Stimulated activated CD4-positive, alpha-beta T cell treated with anti-CD3 and anti-CD28 coated beads, Interleukin-15, amount 100 ng/mL, for 48 hours (primary cell): ENCODE measurements at regions not wholly inside any gene's neighbourhood (a gene's known extent, or its start where the extent isn't known, plus 50 kb on each side); places are given as distances from the start of the nearest gene placed in this dataset.

Source experiments
- DNase-seq, 2 donors: peaks; one replicate each; pipeline ENCODE4 v3.0.0-alpha.2; 2020; ENCODE audit warnings: low read depth in 2 of 2

DNA sequence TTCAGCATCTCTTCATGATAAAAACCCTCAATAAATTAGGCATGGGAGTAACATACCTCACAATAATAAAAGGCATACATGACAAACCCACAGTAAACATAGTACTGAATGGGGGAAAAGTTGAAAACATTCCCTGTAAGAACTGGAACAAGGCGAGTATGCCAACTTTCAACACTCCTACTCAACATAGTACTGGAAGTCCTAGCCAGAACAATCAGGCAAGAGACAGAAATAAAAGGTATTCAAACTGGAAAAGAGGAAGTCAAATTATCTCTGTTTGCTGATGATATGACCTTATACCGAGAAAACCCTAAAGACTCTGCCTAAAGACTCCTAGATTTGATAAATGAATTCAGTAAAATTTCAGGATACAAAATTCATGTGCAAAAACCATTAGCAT, 167.6 kb downstream of the TMEM38B start:
- DNase-seq, result no peak

- no peak for DNase-seq
These were observed 170.0 kb downstream of the TMEM38B start for GRCh38 chr9:105864248-105864898.

- DNase-seq, result no peak
These were observed 170.9 kb downstream of the TMEM38B start for GRCh38 chr9:105865285-105865684.

DNA sequence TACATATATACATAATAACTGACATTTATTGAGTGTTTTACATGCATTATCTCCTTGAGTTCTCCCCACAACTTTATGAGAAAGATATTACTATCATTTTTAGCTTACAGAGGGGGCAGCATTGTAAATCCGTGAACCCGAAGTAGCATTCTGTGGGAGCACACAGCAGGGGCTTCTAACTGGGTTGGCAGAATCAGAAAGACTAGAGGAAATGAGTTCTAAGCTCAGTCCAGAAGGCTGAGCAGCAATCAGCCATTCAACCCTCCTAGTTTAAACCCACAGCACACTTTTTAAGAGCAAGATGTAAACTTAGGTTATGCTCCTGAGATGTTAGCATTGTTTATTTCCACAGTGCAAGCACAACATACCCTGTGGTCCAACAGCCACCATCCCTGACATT, 177.2 kb downstream of the TMEM38B start:
- no peak for DNase-seq

- DNase-seq, result no peak
These were observed 179.5 kb downstream of the TMEM38B start for GRCh38 chr9:105873801-105874200.

GRCh38 chr9:105877721-105878120, 183.4 kb downstream of the TMEM38B start:
- no peak for DNase-seq

GRCh38 chr9:105879181-105879580, 184.8 kb downstream of the TMEM38B start:
- no peak for DNase-seq

DNA sequence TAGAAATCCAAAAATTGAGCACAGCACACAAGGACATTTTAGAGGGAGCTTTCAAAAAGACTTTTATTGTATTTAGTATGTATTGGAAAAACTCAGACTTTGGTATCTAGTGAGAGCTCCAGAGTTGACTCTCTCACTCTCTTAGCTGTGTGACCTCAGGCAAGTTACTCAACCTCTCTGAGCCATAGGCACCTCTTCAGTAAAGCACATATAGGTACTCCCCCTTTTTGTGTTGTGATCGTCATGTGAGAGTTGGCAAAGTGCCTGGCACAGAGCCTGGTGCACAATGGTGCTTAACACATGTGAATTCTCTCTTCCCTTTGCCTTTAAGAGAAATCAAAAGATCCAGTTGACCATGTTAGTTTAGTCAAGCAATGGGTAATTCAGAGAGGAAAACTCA, 186.2 kb downstream of the TMEM38B start:
- no peak for DNase-seq

DNA sequence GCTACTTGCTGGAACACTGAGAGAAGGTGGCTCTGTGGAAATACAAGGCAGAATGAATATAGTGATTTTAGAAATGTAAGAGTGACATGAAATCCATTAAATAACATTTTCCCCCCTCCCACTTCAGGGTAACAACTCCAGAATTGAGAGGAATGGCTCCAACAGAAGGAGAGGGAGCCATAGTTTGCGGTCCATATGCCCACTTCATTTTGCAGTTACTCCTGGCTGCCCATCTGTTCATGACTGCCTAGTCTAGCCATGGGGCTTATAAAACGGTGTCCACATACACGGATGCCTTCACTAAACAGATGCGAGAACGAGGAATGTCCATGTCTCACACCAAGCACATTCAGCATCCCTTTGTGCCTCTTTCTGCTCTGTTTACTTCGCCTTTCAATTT, 186.7 kb downstream of the TMEM38B start:
- no peak for DNase-seq

DNA sequence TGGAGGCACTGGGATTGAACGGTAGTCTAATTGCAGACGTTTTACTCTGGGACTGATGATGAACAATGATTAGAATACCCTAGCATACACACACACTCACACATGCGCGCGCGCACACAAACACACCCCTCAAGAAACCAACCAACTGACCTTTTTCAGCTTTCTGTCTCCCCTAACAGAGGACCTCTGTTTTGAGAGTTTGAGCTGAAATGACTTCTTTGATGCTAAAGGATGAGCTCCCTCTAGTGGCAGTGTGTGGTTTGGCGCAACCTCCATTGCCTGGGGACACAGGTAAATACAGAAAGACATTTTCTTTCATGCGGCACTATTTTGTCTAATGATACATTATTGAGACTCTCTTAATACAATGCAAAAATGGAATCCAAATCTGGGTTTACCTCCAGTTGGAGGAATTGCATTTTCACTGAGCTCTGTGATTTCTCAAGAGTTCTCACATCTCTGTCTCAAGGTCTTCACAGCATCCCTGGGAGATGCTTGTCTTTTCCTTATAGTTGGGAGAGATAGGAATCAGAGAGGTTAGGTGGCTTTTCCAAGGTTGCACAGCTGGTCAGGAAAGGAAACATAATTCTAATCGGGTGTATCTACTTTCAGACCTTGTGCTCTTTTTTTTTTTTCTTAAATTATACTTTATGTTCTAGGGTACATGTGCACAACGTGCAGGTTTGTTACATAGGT, 187.5 kb downstream of the TMEM38B start:
- DNase-seq, result peak; percentile 29 to 49

GRCh38 chr9:105883847-105884246, 189.5 kb downstream of the TMEM38B start:
- no peak for DNase-seq

DNA sequence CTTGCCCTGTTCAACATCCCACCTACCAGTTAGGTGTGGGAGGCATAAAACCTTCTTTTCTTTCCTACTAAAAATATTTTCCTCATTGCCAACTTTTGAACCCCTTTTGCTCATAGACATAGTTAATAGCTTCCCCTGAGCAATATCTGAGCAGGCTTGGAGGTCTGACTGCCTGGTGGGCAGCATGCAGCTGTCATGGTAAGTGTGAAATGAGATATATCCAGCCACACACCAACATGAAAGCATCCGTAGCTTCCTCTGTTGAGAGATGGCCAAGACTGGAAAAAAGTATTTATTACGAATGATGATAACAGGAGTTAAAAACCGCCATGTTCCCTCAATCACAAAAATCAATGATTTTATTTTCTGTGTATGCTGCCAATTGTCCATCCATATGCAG, 190.1 kb downstream of the TMEM38B start:
- no peak for DNase-seq

DNA sequence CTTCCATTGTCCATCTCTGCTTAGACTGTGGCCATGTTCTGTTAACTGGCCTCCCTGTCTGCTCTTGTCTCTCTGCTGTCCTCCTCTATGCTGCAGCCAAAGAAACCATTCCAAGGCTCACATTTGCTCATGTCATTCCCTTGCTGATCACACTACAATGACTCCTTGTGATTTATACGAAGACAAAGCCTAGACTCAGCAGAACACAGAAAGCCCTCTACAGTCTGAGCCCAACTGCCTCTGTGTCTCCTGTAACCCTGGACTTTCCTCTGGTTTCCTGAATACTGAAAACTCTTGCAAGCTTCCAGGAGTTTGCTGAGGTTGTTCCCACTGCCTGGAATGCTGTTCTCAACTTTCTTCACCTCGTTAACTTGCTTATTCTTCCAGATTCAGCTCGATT, 191.8 kb downstream of the TMEM38B start:
- DNase-seq, result no peak

DNA sequence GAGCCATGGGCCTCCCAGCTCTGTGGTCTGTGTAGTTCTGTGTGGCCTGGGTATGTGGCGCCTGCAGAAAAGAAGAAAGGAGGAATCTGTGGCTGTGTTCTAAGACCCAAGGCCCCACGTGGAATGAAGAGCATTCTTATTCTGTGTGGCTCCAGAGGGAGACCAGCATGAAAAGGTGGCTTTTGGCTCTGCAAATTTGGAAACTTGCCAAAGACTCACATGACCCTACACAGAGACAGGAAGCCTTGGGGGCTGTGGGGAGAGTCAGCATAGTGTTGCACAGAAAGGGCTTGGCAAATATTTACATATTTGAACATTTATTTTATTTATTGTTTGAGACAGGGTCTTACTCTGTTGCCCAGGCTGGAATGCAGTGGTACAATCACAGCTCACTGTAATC, 193.3 kb downstream of the TMEM38B start:
- no peak for DNase-seq

GRCh38 chr9:105890046-105890822, 195.9 kb downstream of the TMEM38B start:
- DNase-seq, result no peak

DNA sequence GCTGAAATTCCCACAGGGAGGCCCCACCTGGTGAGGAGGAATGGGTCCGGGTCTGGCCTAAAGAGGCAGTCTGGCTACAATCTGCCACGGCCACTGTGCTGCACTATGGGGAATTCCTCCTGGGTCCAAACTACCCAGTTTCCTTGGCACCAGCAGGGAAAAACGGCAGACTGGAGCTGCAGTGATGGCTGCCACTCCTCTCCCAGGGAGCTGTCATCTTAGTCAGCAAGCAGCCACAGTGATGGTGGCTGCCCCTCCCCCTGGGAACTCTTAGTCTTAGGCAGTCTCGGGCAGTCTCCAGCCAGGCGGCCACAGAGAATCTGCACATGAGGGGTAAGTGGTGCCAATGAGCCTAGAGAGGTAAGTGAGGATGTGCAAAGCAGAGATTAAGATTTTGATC, 205.8 kb downstream of the TMEM38B start:
- no peak for DNase-seq

GRCh38 chr9:105901514-105902109, 207.3 kb downstream of the TMEM38B start:
- DNase-seq, result no peak

DNA sequence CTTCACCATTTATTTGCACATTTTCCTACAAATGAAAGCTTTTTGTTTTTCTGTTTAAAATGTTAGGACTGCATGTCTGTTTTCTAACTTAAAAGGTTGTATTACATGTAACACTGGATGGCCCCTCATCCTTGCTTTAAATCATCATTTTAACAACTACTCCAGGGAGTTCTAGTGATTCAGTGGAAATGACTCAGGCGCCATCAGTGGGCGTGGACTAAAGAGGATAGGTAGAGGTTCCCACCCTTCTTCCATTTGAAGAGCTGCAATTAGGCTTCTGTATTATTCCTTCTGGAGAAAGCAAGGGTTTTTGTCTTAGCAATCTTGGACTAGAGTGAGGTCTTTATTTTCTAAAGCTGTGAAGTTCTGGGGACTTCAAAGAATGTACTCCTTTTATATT, 213.7 kb downstream of the TMEM38B start:
- no peak for DNase-seq

DNA sequence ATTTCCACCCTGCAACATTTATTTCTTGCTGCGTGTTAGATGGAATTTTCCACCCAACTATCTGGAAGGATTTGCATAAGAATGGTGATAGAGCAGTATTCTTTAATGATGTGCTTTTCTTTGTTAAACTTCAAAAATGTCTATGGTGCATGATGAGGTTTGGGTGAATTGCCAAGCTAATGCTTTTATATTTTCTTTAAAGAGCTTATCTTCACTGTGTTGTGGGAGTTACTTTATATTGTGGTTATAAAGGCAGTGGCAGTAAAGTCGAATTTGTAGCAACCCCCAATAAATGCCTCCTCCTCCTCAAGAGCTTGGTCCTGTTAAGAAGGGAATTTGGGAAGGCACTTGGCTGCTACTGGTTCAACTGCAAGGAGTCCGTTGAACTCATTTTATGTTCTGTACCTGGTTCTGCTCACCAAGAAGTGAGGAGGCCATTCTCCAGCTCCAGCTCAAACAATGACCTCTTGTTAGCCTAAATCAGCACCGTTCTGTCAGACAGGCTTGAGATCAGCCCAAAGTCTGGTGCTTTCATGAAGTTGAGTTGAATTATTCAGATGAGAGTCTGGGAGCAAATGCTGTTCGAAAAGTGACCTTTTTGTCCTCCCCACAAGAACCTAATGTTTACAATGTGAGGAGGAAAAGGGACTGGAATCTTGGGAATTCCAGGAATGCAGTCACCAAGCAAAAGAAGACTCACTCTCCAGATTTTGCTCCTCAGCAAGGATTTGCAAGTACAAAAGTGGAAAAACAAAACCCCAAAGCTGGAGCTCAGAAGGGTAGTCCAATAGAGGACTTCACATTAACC, 217.0 kb downstream of the TMEM38B start:
- no peak for DNase-seq

GRCh38 chr9:105912157-105912862, 218.0 kb downstream of the TMEM38B start:
- DNase-seq, result no peak
